ENCODE measurements at regions not wholly inside any gene's neighbourhood (a gene's known extent, or its start where the extent isn't known, plus 50 kb on each side); places are given as distances from the start of the nearest gene placed in this dataset.

GRCh38 chr2:2912293-2912692 is 465.3 kb downstream of the EIPR1 start:
- no peak for TF ChIP-seq CTCF (IDR thresholded peaks at IDR 0.05)
- no peak for TF ChIP-seq EP300 (IDR thresholded peaks at IDR 0.05)
- no peak for TF ChIP-seq POLR2AphosphoS5 (IDR thresholded peaks at IDR 0.05)
